Muscle layer of colon (tissue), 2 donors: ENCODE measurements at regions not wholly inside any gene's neighbourhood (a gene's known extent, or its start where the extent isn't known, plus 50 kb on each side); places are given as distances from the start of the nearest gene placed in this dataset.

ENCODE experiments used
- H3K27ac ChIP-seq: one replicate; pipeline ENCODE4 v1.7.0; 2013; ENCODE audit warnings: low read depth, mild to moderate bottlenecking, low read length, moderate library complexity
- H3K27me3 ChIP-seq, 2 donors: one replicate each; pipeline ENCODE4 v1.7.0; 2013; ENCODE audit warnings: low read length in 2 of 2, mild to moderate bottlenecking in 2 of 2; ENCODE audit not compliant: insufficient read depth in 2 of 2, control insufficient read depth in 1 of 2
- H3K36me3 ChIP-seq: one replicate; pipeline ENCODE4 v1.7.0; 2013; ENCODE audit warnings: mild to moderate bottlenecking, low read length; ENCODE audit not compliant: insufficient read depth
- H3K4me1 ChIP-seq: one replicate; pipeline ENCODE4 v1.7.0; 2013; ENCODE audit warnings: mild to moderate bottlenecking, low read length; ENCODE audit not compliant: insufficient read depth
- H3K4me3 ChIP-seq, 2 donors: one replicate each; pipeline ENCODE4 v1.7.0; 2013; ENCODE audit warnings: low read length in 2 of 2, low read depth in 1 of 2, mild to moderate bottlenecking in 1 of 2, moderate library complexity in 1 of 2
- H3K9ac ChIP-seq: one replicate; pipeline ENCODE4 v1.7.0; 2013; ENCODE audit warnings: low read length
- H3K9me3 ChIP-seq: one replicate; pipeline ENCODE4 v1.7.0; 2013; ENCODE audit warnings: mild to moderate bottlenecking, low read length
- donor health status: abdominal sarcoma.
- donor health status: Adenocarcinoma of cecum.

DNA sequence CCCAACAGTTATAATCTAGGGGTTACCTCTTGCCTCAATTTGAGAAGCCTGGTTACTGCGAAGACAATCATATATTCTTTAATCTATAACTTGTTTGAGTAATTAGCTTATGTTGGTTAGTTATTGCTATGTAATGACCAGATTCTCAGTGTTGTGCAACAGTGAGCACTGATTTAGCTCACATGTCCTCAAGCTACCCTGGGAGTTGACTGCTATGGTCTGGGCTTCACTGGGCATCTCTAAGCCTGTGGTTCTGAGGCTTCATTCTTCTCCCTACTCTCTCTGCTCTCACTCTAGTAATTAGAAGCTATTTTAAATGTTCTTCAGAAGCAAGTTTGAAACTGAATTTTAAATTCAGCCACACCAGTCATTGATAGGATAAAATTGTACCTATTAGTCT, 371.8 kb downstream of the PBX1 start:
- Histone ChIP-seq H3K36me3 (no peaks in the 10 kb centered on the region), H3K9me3 (no peaks in the 10 kb centered on the region), H3K4me1 (peaks cover 49% of the 10 kb centered on the region), H3K27ac (no peak overlapping the region), H3K9ac (no peak overlapping the region), H3K27me3 (no peaks in the 10 kb centered on the region), H3K4me3 (no peak overlapping the region)

GRCh38 chr1:164930241-164930640, 371.3 kb downstream of the PBX1 start:
- no peaks in the 10 kb centered on the region for H3K36me3 ChIP-seq
- no peak overlapping the region for H3K27ac ChIP-seq
- peaks cover 49% of the 10 kb centered on the region for H3K4me1 ChIP-seq
- no peaks in the 10 kb centered on the region for H3K9me3 ChIP-seq
- no peak overlapping the region for H3K4me3 ChIP-seq
- no peaks in the 10 kb centered on the region for H3K27me3 ChIP-seq
- H3K9ac ChIP-seq, result no peak overlapping the region

DNA sequence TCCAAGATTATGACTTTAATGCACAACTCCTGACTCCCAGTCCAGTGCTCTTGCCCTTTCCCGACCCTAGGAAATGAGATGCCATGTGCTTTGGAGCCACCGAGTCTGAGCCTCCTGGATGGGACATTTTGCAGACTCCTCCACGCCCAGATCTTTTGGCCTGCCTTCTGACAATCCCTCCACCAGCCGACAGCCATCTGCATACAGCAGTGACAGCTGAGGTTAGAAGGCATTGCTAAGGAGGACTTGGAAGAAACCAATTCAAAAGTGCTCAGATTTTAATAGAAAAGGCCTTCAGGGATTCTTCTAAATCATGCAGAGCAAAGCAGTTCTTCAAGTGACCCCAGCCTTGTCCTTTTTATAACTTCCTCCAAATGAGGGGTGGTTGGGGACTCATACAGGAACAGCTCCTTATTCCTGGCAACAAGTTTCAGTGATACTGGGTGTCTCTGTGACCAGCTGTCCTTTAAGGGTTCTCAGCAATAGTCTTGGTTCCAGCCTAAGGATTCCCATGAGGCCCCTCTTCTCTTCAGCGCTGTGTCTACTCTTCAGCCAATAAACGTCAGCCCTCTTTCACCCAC, 369.3 kb downstream of the PBX1 start:
- Histone ChIP-seq H3K27me3 (no peaks in the 10 kb centered on the region), H3K9ac (no peak overlapping the region), H3K4me1 (peaks cover 45% of the 10 kb centered on the region), H3K36me3 (no peaks in the 10 kb centered on the region), H3K27ac (peak overlapping the region; percentile 27), H3K4me3 (no peak overlapping the region), H3K9me3 (no peaks in the 10 kb centered on the region)

GRCh38 chr1:164926107-164926506, 367.1 kb downstream of the PBX1 start:
- no peak overlapping the region for H3K27ac ChIP-seq
- H3K9ac ChIP-seq, result no peak overlapping the region
- no peaks in the 10 kb centered on the region for H3K9me3 ChIP-seq
- peaks cover 36% of the 10 kb centered on the region for H3K4me1 ChIP-seq
- H3K36me3 ChIP-seq, result no peaks in the 10 kb centered on the region
- no peak overlapping the region for H3K4me3 ChIP-seq
- H3K27me3 ChIP-seq, result no peaks in the 10 kb centered on the region

GRCh38 chr1:164922585-164922984, 363.6 kb downstream of the PBX1 start:
- Histone ChIP-seq H3K27ac (no peak overlapping the region), H3K27me3 (no peaks in the 10 kb centered on the region), H3K9me3 (no peaks in the 10 kb centered on the region), H3K4me3 (no peak overlapping the region), H3K9ac (no peak overlapping the region), H3K4me1 (peaks cover 27% of the 10 kb centered on the region), H3K36me3 (no peaks in the 10 kb centered on the region)

DNA sequence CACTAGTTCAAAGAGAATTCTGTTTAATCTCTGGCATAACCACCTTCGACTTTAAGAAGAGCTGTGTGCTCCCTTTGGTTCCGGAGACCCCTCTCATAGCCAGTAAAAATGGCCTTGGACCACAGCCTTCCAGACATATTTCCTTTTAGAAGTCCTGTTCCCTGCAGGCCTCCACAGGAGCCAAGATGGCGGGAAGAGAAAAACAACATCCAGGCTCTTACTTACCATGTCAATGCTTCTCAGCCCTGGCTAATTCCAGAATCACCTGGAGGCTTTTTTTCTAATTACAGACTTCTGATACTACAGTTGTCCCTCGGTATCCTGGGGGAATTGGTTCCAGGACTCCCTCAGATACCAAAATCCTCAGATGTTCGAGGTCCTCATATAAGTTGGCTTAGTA, 362.5 kb downstream of the PBX1 start:
- Histone ChIP-seq H3K9ac (no peak overlapping the region), H3K27ac (no peak overlapping the region), H3K4me1 (peaks cover 21% of the 10 kb centered on the region), H3K27me3 (no peaks in the 10 kb centered on the region), H3K36me3 (no peaks in the 10 kb centered on the region), H3K4me3 (no peak overlapping the region), H3K9me3 (no peaks in the 10 kb centered on the region)

DNA sequence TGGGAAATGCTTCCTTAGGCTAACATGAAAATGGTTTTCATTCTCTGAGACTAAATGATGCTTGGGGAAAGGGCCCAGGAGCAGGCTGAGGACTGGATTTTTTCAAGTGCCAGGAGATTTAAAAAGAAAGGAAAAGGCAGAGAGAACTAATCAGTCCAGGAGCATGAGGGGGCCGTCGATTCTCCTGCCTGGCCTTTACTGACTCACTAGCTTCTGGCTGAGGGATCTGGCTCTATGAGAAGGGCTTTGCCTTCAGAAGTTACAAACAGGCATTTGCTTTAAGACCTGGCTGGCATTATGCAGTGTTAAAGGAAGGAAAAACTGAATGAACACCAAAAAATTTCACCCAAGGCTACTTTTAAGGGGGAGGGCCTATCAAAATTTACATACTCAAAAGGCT, 359.2 kb downstream of the PBX1 start:
- Histone ChIP-seq H3K4me1 (peaks cover 16% of the 10 kb centered on the region), H3K27ac (no peak overlapping the region), H3K36me3 (no peaks in the 10 kb centered on the region)

DNA sequence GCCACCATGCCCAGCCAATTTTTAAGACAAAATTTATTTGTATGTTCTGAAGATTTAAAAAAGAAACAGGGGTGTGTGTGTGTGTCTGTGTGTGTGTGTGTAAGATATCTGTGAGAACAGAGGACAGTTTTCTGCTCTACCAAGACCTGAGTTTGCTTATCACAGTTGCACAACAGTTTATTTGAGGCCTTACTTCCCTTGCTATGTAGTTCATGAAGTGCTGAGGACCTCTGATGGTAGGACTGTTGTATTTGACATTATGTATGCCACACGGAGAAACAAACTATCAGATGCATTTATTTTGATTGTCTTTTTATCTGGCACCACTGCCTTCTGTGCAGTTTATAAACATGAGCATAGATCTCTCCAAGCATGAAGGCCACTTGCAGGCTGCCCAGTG, 355.2 kb downstream of the PBX1 start:
- Histone ChIP-seq H3K4me3 (no peak overlapping the region), H3K36me3 (no peaks in the 10 kb centered on the region), H3K9me3 (no peaks in the 10 kb centered on the region), H3K4me1 (peaks cover 16% of the 10 kb centered on the region), H3K27ac (no peak overlapping the region), H3K9ac (no peak overlapping the region), H3K27me3 (no peaks in the 10 kb centered on the region)

More for the DNA sequence above, 359.2 kb downstream of the PBX1 start:
- no peaks in the 10 kb centered on the region for H3K27me3 ChIP-seq
- H3K9ac ChIP-seq, result no peak overlapping the region
- H3K4me3 ChIP-seq, result no peak overlapping the region
- no peaks in the 10 kb centered on the region for H3K9me3 ChIP-seq

- H3K9ac ChIP-seq, result no peak overlapping the region
- no peaks in the 10 kb centered on the region for H3K27me3 ChIP-seq
- H3K36me3 ChIP-seq, result no peaks in the 10 kb centered on the region
- H3K4me1 ChIP-seq, result no peaks in the 10 kb centered on the region
- no peaks in the 10 kb centered on the region for H3K9me3 ChIP-seq
- no peak overlapping the region for H3K27ac ChIP-seq
- no peak overlapping the region for H3K4me3 ChIP-seq
Measured at GRCh38 chr1:164912290-164912689, 353.3 kb downstream of the PBX1 start.

- Histone ChIP-seq H3K4me1 (no peaks in the 10 kb centered on the region), H3K36me3 (no peaks in the 10 kb centered on the region), H3K4me3 (no peak overlapping the region), H3K9ac (no peak overlapping the region), H3K27ac (no peak overlapping the region), H3K9me3 (no peaks in the 10 kb centered on the region), H3K27me3 (no peaks in the 10 kb centered on the region)
Measured at GRCh38 chr1:164910671-164911070, 351.7 kb downstream of the PBX1 start.

DNA sequence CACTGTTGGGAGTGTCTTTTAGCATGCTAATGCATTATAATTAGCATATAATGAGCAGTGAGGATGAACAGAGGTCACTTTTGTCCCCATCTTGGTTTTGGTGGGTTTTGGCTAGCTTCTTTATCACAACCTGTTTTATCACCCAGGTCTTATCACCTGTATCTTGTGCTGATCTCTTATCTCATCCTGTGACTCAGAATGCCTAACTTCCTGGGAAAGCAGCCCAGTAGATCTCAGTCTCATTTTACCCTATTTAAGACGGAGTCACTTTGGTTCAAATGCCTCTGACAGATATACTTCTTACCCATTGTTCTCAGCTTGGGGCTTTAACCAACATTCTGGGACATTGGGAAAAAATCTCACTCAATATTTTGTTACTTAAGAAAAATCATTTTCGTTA, 348.7 kb downstream of the PBX1 start:
- no peak overlapping the region for H3K27ac ChIP-seq

GRCh38 chr1:164905869-164906268, 346.9 kb downstream of the PBX1 start:
- Histone ChIP-seq H3K4me3 (no peak overlapping the region), H3K36me3 (no peaks in the 10 kb centered on the region), H3K9me3 (no peaks in the 10 kb centered on the region), H3K27ac (no peak overlapping the region), H3K9ac (no peak overlapping the region), H3K27me3 (no peaks in the 10 kb centered on the region), H3K4me1 (no peaks in the 10 kb centered on the region)

More for the DNA sequence above, 348.7 kb downstream of the PBX1 start:
- no peaks in the 10 kb centered on the region for H3K4me1 ChIP-seq
- H3K36me3 ChIP-seq, result no peaks in the 10 kb centered on the region
- H3K9me3 ChIP-seq, result no peaks in the 10 kb centered on the region
- no peaks in the 10 kb centered on the region for H3K27me3 ChIP-seq
- H3K9ac ChIP-seq, result no peak overlapping the region
- H3K4me3 ChIP-seq, result no peak overlapping the region
